ENCODE measurements at regions not wholly inside any gene's neighbourhood (a gene's known extent, or its start where the extent isn't known, plus 50 kb on each side); places are given as distances from the start of the nearest gene placed in this dataset.
"Not testable (repeated sequence)": the region's sequence is repeated elsewhere in the genome, so short reads cannot be mapped to it uniquely, and the experiment has no call there.

DNA sequence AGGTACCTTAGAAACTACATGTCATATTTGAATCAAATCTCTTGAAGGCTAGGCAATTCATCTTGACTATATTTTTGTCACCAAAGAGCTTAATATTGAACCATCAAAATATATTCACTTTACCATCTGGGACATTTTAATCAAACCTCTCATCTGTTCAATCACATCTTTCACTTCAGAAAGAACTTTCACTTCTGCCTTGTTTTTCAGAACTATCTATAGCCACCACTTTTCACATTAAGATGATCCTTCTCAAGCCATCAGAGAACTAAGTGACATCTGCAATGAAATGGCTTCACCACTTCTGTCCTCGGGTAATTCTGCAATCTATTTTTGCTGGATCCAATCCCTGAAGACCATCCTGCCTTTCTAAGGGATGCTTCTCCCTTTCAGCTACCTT is 57.8 kb downstream of the OR2B2 start:
- DNase-seq (ENCODE audit: low read depth): no peak

DNA sequence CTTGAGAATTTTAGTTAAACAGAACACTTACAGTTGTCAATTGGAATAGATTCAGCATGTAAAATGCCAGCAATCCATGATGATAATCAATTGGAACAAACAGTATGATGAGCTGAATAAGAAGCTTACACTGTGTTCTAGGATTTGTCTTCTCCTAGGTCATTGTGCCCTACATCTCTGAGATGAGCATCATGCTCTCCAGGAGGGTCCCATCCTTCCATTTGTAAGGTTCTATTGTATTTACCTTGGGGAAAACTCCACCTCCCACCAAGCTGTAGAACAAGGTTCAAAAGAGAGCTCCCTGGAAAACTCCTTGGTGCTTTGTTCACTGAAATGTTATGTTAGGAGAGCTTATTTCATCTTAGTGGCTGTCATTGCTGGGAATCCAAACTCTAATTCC is 60.8 kb downstream of the OR2B2 start:
- DNase-seq (ENCODE audit: low read depth): no peak

DNA sequence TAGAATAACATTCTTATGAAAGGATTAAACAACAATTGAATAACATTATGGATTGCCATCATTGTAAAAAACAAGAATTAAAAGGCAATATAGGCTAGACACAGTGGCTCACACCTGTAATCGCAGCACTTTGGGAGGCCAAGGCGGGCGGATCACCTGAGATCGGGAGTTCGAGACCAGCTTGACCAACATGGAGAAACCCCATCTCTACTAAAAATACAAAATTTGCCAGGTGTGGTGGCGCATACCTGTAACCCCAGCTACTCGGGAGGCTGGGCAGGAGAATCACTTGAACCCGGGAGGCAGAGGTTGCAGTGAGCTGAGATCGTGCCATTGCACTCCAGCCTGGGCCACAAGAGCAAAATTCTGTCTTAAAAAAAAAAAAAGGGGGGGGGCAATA is 63.2 kb downstream of the OR2B2 start:
- DNase-seq (ENCODE audit: low read depth): not testable (repeated sequence)

DNA sequence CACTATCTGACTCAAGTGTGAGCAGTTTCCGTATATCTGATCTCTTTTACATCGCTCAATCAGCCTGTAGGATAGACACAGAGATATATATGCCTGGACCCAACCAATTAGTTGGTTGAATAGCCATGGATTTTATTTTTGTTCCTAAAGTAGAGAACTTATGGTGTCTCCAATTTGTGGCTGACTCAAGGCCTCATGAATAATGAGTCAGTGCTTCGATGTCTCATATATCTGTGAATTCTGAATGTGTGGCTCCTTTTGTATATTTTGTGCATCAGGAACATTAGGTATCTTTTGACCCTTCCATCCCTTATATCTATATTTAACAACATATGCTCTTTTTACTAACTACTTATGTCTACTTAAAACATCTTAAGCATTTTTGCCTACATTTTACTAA is 64.5 kb downstream of the OR2B2 start:
- DNase-seq (ENCODE audit: low read depth): no peak

DNA sequence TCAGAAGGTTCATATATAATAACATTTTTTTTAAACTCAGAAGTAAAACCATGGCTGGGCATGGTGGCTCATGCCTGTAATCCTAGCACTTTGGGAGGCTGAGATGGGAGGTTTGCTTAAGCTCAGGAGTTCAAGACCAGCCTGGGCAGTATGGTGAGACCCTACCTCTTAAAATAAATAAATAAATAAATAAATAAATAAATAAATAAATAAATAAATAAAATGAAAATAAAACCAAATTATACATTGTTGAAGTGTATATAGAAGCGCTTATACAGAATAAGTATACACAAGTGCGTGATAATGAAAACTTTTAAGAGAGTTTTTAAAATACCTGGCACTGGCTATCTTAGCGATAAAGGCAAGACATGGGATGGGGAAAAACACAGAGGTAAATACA is 71.6 kb downstream of the OR2B2 start:
- no peak for DNase-seq (ENCODE audit: low read depth)

DNA sequence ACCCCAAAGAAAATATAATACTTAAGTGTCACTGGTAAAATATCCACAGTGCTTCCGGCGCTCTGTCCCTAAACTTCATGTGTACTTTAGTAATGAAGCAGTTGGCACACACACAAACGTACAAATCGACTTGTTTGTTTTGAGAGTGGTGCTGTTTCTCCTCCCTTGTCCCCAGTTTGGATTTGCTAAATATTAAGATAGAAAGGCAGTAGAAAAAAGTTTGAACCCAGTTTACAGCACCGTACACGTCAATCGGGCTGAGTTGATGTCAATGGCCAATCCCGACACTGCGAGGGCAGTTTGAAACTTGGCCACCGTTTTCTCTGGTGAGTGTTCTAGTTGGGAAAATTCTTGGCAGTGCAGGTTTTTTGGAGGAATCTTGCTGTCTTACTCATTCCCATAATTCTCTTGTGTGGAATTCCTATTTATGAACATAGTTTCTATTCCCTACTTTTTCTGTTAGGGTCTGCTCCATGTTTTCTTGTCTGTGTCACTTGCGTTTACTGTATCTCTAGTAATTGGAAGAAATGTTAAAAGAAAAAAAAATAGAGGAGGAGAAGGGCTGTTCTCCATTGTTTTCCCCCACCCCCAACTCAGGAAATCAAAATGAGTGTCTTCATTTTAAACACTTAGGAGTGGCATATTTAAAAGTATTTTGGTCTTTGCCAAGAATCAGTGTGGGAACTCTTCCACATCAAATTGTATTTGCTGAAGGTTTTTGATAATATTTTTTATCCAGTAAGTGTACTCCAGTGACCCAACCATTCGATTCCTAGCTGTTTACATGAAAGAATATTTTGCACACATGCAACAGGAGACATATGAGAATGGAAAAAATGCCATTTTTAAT is 72.3 kb downstream of the OR2B2 start:
- no peak for DNase-seq (ENCODE audit: low read depth)

DNA sequence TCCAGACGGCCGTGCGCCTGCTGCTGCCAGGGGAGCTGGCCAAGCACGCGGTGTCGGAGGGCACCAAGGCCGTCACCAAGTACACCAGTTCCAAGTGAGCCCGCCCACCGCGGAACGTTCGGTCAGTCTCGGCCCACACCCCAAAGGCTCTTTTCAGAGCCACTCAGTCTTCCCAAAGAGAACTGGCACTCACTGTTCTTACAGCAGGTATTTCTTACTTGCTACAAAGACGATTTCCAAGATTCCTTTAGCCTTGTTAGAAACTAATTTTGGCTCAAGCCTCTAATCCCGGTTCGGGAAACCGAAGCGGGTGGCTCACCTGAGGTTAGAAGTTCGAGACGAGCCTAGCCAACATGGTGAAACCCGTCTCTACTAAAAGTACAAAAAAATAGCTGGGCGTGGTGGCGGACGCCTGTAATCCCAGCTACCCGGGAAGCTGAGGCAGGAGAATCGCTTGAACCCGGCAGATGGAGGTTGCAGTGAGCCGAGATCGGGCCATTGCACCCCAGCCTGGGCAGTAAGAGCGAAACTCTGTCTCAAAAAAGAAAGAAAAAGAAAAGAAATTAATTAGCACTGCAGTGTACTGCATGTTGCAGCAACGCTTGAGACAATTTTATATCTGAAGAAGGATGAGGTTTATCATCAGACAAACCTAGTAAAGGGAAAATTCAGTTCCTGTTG is 73.1 kb downstream of the OR2B2 start:
- DNase-seq (ENCODE audit: low read depth): no peak

DNA sequence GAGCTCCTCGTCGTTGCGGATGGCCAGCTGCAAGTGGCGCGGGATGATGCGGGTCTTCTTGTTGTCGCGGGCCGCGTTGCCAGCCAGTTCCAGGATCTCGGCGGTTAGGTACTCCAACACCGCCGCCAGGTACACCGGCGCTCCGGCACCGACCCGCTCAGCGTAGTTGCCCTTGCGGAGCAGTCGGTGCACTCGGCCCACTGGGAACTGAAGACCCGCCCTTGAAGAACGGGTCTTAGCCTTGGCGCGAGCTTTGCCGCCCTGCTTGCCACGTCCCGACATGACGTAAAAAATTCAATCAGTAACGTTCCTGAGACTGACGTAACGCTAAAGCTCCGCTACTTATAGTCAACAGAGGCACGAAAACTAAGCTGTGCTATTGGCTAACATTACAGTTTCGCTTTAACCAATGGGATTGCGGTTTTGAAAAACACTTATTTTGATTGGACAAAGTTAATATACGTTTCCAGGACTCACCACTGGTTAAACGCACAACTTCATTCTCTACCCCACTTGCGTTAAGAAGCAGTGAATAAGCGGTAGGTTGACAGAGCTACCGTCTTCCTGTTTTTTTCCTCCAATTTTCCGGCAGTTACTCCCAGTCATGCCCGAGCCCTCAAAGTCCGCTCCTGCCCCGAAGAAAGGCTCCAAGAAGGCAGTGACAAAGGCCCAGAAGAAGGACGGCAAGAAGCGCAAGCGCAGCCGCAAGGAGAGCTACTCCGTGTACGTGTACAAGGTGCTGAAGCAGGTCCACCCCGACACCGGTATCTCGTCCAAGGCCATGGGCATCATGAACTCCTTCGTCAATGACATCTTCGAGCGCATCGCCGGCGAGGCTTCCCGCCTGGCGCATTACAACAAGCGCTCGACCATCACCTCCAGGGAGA is 73.9 kb downstream of the OR2B2 start:
- DNase-seq (ENCODE audit: low read depth): peak; percentile 65

DNA sequence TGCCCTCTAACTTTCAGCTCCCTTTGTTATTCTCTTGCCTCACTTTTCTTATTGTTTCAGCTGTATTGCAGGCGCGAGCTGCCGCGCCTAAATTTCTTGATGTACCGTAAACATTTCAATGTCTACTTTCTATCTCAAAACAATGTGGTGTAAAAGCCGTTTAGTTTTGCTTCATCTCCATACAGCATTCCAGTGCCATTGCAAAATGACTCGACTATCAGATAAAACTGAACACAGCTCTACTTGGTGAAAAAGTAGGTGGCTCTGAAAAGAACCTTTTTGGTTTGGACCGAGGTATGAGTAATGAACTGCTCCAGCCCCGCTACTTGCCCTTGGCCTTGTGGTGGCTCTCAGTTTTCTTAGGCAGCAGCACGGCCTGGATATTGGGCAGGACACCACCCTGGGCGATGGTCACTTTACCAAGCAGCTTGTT is 74.6 kb downstream of the OR2B2 start:
- no peak for DNase-seq (ENCODE audit: low read depth)

DNA sequence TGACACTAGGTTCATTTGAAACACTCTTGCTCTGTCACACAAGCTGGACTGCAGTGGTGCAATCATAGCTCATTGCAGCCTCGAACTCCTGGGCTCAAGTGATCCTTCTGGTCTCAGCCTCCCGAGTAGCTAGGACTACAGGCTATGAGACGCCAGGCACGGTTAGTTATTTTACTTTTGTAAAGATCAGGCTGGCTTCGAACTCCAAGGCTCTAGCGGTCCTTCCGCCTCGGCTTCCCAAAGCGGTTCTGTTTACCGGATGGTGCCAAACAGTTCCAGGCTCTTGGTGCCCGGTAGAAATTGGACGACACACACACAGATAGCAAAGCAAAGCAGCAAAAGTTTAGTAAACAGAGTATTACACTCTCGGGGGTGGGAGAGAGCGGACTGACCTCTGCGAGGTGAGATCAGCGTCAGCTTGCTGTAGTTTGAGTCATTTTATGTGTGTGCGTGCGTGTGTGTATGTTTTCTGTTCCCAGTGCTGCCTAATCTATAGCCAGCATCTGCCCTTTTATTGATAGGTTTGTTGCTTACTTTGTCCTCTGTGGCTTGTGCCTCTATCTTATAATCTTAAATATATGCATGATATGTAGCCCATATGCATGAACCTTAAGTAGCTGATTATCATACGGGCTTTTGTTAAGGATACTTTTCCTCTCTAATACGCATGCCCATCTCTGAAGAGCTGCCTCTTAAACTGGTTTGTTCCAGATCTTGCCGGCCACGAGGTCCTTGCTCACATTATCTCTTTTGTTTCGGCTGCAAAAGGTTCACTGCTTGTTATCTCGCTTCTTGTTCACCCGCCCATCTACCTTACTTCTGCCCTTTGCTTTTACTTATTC is 75.2 kb downstream of the OR2B2 start:
- DNase-seq (ENCODE audit: low read depth): no peak

DNA sequence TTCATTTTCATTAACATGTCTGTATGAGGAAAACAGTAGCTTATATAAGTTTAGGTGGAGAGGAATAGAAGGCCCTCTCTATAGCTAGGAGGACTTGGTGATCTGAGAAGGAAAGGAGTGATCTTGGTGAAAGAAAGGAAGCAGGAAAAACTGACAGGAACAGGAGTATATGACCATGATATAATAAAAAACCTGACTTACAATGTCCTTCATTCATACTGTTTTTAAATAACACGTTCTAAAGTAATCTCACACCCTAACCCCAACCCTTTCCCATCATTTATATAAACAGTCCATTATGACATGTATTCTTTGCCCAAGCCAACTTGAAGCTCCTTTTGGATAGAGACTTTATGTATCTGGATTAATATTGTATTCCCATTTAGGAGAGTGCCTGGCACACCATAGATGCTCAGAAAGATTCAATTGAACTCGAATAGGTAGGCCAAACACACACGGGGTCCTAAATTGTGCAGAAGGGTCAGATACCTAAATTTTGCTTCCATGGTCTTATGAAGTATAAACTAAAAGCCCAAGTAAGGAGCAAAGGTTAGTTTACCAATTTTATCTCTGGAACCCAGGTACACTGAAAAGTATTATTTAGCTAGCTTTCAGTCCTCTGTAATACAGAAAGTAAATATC is 75.9 kb downstream of the OR2B2 start:
- no peak for DNase-seq (ENCODE audit: low read depth)

DNA sequence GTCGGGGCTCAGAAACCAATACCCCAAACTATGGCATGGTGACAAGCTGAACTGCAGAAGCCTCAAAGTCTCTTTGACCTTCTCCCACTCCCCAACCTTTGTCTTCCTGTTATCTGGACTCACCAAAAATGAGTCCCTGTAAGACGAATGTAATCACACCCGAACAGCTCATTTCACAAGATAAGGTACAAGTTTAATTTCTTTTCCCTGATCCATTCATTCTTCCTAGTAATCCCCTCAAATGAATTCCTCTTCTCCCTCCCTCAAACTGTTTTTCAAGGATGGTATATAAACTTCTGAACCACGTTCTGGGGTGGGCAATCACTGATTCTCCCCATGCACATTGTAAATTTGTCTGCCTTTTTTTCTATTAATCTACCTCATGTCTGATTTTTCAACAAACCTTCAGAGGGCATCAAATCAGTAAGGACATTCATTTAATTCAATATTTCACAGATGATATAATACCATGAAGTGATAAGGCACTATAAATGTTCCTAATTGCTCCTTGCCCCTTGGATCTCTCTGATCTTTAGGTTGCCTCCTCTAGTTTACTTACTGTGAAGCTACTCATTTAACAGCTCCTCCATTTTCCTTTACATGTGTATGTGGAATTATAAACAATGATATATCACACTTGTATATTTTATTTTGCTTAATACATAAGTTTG is 77.2 kb downstream of the OR2B2 start:
- DNase-seq (ENCODE audit: low read depth): no peak

DNA sequence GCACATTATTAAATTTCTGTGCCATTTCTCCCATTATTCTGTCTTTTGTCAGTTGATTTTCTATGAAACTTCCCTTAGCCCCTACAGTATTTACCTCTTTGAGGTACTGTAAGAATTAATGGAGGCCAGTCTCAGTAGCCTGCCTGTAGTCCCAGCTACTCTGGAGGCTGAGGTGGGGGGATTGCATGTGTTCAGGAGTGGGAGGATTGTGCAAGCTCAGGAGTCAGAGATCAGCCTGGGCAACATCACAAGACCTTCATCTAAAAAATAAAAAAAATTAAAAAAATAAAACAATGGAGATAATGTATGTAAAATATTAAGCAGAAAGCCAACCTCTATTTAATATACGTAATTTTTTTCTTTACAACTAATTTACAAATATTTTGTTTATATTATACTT is 77.8 kb downstream of the OR2B2 start:
- DNase-seq (ENCODE audit: low read depth): no peak

DNA sequence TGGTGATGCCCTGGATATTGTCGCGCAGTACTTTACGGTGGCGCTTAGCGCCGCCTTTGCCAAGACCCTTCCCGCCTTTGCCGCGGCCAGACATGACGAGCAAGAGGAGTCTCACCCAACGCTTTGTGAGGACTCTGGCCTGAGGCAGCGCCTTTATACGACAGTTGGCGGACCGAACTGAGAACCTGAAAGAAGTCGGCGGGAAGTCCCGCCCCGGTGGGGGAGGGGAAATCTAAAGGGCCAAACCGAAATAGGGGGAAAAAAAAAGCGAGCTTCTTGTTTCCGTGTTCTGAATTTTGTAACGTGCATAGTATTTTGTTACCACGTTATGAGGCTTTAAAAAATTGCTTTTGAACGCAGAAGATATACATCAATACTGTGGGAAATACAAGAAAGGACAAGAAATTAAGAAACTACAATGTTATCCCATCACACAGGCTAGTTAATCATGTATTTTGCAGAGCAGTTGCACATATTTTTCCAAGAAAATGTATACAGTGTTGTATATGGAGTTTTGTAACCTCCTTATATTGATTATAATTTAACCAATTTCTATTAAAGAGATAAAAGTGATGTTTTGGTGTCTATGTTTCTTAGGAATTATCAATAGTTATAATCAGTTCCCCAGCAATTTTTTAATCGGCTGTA is 80.6 kb downstream of the OR2B2 start:
- peak; percentile 69 for DNase-seq (ENCODE audit: low read depth)

DNA sequence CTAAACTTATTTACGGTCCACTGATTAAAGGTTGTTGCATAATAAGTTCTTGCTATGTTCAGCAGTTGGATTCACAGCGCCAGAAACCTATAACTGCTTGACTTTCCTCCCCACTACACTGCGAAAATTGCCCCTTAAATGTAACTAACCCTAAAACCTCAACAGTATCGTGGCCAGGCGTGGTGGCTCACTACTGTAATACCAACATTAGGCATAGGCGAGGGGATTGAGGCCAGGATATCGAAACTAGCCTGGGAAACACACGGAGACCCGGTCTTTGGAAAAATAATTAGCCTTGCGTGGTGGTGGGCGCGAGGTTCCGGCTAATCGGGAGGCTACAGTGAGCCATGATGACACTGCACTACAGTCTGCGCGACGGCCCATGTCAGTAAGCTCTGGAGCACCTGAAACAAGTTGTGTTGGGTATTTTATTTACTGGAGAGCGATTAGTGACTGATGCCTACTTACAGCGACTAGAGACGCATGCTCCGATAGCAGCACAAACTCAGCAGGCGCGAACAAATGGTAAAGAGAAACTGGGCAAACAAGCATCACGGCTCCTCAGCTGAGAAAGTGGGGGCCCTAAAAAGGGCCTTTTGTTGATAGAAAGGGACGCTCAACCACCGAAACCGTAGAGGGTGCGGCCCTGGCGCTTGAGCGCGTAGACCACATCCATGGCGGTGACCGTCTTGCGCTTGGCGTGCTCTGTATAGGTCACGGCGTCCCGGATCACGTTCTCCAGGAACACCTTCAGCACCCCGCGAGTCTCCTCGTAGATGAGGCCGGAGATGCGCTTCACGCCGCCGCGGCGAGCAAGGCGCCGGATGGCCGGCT is 81.4 kb downstream of the OR2B2 start:
- not testable (repeated sequence) for DNase-seq (ENCODE audit: low read depth)

DNA sequence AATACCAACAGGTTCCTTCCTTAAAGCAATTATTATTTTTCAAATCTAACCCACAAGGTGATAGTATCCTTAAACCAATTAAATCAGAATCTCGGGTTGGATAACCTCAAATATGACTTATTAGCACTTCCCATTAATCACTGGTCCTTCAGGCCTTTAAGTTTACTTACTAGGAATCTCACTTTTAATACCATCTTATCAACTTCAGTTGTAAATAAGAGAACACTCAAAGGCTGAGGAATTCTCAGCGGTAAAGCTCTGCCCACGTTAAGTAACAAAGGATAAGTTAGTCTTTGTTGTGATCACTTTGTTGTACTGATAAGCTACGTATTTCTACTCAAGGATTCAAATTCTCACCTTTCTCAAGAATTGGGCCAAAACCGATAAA is 82.0 kb downstream of the OR2B2 start:
- no peak for DNase-seq (ENCODE audit: low read depth)

DNA sequence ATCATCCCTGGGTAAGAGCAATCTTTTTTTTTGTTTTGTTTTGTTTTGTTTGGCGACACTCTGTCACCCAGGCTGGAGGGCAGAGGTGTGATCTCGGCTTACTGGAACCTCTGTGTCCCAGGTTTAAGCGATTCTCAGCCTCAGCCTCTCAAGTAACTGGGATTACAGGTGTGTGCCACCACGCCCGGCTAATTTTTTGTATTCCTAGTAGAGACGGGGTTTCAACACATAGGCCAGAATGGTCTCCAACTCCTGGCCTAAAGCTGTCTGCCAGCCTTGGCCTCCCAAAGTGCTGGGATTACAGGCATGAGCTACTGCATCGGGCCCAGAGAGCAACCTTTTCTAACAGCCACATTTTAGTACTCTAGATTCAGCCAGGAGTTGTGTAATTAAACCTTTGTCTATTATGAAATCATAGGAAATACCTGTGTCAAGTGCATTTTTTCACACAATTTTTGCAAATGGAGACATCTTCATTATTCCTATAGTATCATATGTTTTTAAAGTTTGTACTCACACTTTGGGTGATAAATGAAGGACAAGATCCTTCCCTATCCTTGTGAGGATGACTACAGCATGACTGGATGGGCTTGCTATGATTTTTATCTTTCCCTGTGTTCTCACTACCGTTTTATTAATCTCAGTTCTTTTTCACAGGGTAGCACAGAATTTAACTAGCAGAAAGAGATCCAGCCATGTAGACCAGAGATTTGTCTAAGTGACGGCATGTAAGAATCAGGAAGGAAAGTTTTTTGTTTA is 82.6 kb downstream of the OR2B2 start:
- no peak for DNase-seq (ENCODE audit: low read depth)

DNA sequence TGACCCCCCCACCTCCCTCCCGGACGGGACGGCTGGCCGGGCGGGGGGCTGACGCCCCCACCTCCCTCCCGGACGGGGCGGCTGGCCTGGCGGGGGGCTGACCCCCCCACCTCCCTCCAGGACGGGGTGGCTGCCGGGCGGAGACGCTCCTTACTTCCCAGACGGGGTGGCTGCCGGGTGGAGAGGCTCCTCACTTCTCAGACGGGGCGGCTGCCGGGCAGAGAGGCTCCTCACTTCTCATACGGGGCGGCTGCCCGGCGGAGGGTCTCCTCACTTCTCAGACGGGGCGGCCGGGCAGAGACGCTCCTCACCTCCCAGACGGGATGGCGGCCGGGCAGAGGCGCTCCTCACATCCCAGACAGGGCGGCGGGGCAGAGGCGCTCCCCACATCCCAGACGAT is 84.7 kb downstream of the OR2B2 start:
- not testable (repeated sequence) for DNase-seq (ENCODE audit: low read depth)

Measured in stimulated activated CD4-positive, alpha-beta T cell treated with anti-CD3 and anti-CD28 coated beads, Interleukin-2, amount 100 ng/mL, for 4 hours (primary cell).